Panc1 (cell line): ENCODE measurements at regions not wholly inside any gene's neighbourhood (a gene's known extent, or its start where the extent isn't known, plus 50 kb on each side); places are given as distances from the start of the nearest gene placed in this dataset.
"Not testable (repeated sequence)": the region's sequence is repeated elsewhere in the genome, so short reads cannot be mapped to it uniquely, and the experiment has no call there.

Experiments
- ATAC-seq: fragments of 200-7000 bp; cut with Tn5 transposase; 2 replicates; pipeline ENCODE4 v1.9.1; 2020; ENCODE audit warnings: mild to moderate bottlenecking, moderate library complexity
- BruUV-seq: library from RNA; stranded (reverse); fragments of 400-500 nt; replicated peaks from 2 replicates; lab custom pipeline; 2021; lab: Mats Ljungman, UMichigan
- CTCF ChIA-PET: fragments of 300-600 bp; sonication (Branson Sonifier 250); formaldehyde crosslinking; loops from one replicate; lab custom pipeline; 2022; ENCODE audit warnings: antibody characterized with exemption; lab: Charles Lee
- POLR2A ChIA-PET: fragments of 300-600 bp; sonication (Branson Sonifier 250); formaldehyde crosslinking; loops from one replicate; lab custom pipeline; 2022; ENCODE audit warnings: antibody characterized with exemption; lab: Charles Lee
- DNase-seq: peaks from one replicate; pipeline ENCODE4 v3.0.0-alpha.2; 2010; ENCODE audit warnings: low read depth, low spot score
- H3K27ac ChIP-seq: 2 replicates; pipeline ENCODE4 v1.5.1; 2011; ENCODE audit warnings: mild to moderate bottlenecking, low read length, inconsistent platforms
- H3K27me3 ChIP-seq: fragments of 200-500 bp; sonication (Bioruptor generic); 2 replicates; pipeline ENCODE4 v1.6.0; 2014; ENCODE audit warnings: low read length, inconsistent platforms; ENCODE audit not compliant: control insufficient read depth, insufficient read depth
- H3K36me3 ChIP-seq: fragments of 200-500 bp; sonication (Bioruptor generic); 2 replicates; pipeline ENCODE4 v1.5.1; 2014; ENCODE audit warnings: inconsistent platforms, mild to moderate bottlenecking, low read length, moderate library complexity; ENCODE audit not compliant: control insufficient read depth, insufficient read depth
- H3K4me1 ChIP-seq: 2 replicates; pipeline ENCODE4 v1.5.1; 2011; ENCODE audit warnings: inconsistent platforms, mild to moderate bottlenecking, low read length, moderate library complexity; ENCODE audit not compliant: control insufficient read depth, insufficient read depth
- H3K4me3 ChIP-seq, 2 experiments: 2 replicates each; pipeline ENCODE4 v1.5.1; 2011 to 2012; ENCODE audit warnings: low read depth in 2 of 2, low read length in 2 of 2, mild to moderate bottlenecking in 2 of 2, inconsistent platforms in 1 of 2, moderate library complexity in 1 of 2
- H3K9me3 ChIP-seq: fragments of 200-500 bp; sonication (Bioruptor generic); 2 replicates; pipeline ENCODE4 v1.5.1; 2014; ENCODE audit warnings: low read depth, mild to moderate bottlenecking, inconsistent platforms, low read length, moderate library complexity; ENCODE audit not compliant: control insufficient read depth, insufficient read depth
- CTCF ChIP-seq: fragments of 450-650 bp; IDR thresholded peaks from 2 replicates; pipeline ENCODE4 v1.5.1; 2017; ENCODE audit warnings: mild to moderate bottlenecking
- POLR2AphosphoS5 ChIP-seq: IDR thresholded peaks from 2 replicates; pipeline ENCODE4 v1.6.1; 2012; ENCODE audit warnings: mild to moderate bottlenecking, low read depth, low read length, moderate library complexity
- SIN3A ChIP-seq: IDR thresholded peaks from 2 replicates; pipeline ENCODE4 v1.6.1; 2012; ENCODE audit warnings: low read depth, mild to moderate bottlenecking, low read length, moderate library complexity, borderline replicate concordance; ENCODE audit not compliant: insufficient read depth
- TCF7L2 ChIP-seq: IDR thresholded peaks from 2 replicates; pipeline ENCODE4 v1.6.1; 2011; ENCODE audit warnings: mild to moderate bottlenecking, low read depth, low read length, inconsistent platforms
- in situ Hi-C: cut with HindIII; loops from 2 replicates; pipeline ENCODE4 v1.10.0; 2016; ENCODE audit warnings: low sequenced_read_pairs, low pct_unique_long_range_greater_than_20kb
- intact Hi-C: fragments of 100-400 bp; cut with micrococcal nuclease; formaldehyde crosslinking; loops from one replicate; pipeline ENCODE4 v1.10.0; 2022; ENCODE audit not compliant: unreplicated experiment
- TF ChIP-seq, protein P1 (sequence below), 2 experiments: IDR thresholded peaks; 2 replicates each; pipeline ENCODE4 v1.6.1; 2011 to 2012; ENCODE audit warnings: low read depth in 2 of 2, control low read depth in 1 of 2, low read length in 1 of 2, mild to moderate bottlenecking in 1 of 2, moderate library complexity in 1 of 2; ENCODE audit not compliant: insufficient read depth in 1 of 2

DNA sequence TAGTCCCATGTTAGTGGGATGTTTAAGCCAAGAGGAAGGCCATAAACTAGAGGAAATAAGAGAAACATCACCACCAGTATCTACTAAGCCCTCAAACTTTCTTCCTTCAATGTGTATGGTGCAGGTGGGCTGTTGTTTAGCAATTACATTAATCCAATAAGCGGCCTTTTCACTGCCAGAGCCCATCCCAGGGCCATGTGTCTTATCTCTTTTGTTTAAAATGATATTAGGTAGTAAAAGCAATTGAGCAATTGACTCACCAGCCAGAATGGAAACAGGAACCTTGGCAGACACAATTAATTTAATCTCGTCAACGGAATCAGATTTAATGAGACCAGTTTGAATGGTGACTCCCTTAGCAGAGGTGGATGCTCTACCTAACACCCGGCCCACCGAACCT is 1503.5 kb downstream of the UQCRFS1 start:
- BruUV-seq, result no TSS peak
- Histone ChIP-seq H3K27ac (no peak overlapping the region), H3K36me3 (no peaks in the 10 kb centered on the region), H3K9me3 (no peaks in the 10 kb centered on the region), H3K27me3 (no peaks in the 10 kb centered on the region), H3K4me1 (no peaks in the 10 kb centered on the region), H3K4me3 (no peak overlapping the region)
- intact Hi-C loops (no loop called here), in situ Hi-C loops (no loop called here)
- CTCF ChIA-PET, result no interaction called here
- POLR2A ChIA-PET, result no interaction called here
- ATAC-seq (no peak), DNase-seq (no peak)
- TF ChIP-seq TCF7L2, result no peak
- TF ChIP-seq, protein P1, sequence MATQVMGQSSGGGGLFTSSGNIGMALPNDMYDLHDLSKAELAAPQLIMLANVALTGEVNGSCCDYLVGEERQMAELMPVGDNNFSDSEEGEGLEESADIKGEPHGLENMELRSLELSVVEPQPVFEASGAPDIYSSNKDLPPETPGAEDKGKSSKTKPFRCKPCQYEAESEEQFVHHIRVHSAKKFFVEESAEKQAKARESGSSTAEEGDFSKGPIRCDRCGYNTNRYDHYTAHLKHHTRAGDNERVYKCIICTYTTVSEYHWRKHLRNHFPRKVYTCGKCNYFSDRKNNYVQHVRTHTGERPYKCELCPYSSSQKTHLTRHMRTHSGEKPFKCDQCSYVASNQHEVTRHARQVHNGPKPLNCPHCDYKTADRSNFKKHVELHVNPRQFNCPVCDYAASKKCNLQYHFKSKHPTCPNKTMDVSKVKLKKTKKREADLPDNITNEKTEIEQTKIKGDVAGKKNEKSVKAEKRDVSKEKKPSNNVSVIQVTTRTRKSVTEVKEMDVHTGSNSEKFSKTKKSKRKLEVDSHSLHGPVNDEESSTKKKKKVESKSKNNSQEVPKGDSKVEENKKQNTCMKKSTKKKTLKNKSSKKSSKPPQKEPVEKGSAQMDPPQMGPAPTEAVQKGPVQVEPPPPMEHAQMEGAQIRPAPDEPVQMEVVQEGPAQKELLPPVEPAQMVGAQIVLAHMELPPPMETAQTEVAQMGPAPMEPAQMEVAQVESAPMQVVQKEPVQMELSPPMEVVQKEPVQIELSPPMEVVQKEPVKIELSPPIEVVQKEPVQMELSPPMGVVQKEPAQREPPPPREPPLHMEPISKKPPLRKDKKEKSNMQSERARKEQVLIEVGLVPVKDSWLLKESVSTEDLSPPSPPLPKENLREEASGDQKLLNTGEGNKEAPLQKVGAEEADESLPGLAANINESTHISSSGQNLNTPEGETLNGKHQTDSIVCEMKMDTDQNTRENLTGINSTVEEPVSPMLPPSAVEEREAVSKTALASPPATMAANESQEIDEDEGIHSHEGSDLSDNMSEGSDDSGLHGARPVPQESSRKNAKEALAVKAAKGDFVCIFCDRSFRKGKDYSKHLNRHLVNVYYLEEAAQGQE (IDR thresholded peaks at IDR 0.05; ENCODE audit: insufficient read depth in 1 of 2, low read depth in 2 of 2, low read length in 1 of 2), result no peak
- TF ChIP-seq CTCF, result no peak

- DNase-seq, H3K4me3 ChIP-seq, ATAC-seq, intact Hi-C loops, POLR2A ChIA-PET, in situ Hi-C loops, H3K36me3 ChIP-seq, CTCF ChIA-PET, BruUV-seq, H3K27me3 ChIP-seq, H3K27ac ChIP-seq, H3K9me3 ChIP-seq, H3K4me1 ChIP-seq: not testable (repeated sequence)
Measured at GRCh38 chr19:27708986-27709385, 1504.0 kb downstream of the UQCRFS1 start.

- H3K27me3 ChIP-seq, DNase-seq: not testable (repeated sequence)
Measured at GRCh38 chr19:27707026-27707425, 1505.9 kb downstream of the UQCRFS1 start.

DNA sequence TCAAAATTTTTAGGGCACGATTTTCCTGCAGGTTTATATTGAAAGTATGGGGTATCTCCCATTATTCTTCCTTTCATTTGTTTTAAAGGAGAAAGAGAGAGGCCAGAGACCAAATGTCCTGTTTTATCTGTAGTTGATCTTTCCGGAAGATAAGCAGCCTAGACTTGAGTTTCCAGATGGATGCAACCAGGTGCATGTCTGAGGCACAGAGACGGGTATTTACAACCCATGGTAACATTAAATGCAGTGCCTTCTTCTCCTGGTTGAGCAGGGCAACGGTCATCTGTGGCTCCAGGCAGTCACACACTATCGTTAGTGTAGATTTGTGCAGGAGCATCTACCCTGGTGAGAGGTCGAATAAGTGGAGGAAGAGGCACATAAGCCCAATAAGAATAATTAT is 1507.1 kb downstream of the UQCRFS1 start:
- in situ Hi-C loops (no loop called here), intact Hi-C loops (no loop called here)
- H3K27me3 ChIP-seq, result no peaks in the 10 kb centered on the region
- ChIA-PET CTCF (no interaction called here), POLR2A (no interaction called here)
- no peak for ATAC-seq
- H3K36me3 ChIP-seq, result no peaks in the 10 kb centered on the region
- no peaks in the 10 kb centered on the region for H3K4me1 ChIP-seq
- no TSS peak for BruUV-seq
- H3K4me3 ChIP-seq, result no peak overlapping the region
- no peaks in the 10 kb centered on the region for H3K9me3 ChIP-seq
- no peak overlapping the region for H3K27ac ChIP-seq
- DNase-seq, result no peak
- TF ChIP-seq CTCF (no peak), TCF7L2 (no peak), SIN3A (no peak), POLR2AphosphoS5 (no peak)
- TF ChIP-seq, protein P1 (IDR thresholded peaks at IDR 0.05; ENCODE audit: insufficient read depth in 1 of 2, low read depth in 2 of 2, low read length in 1 of 2), result no peak

More at GRCh38 chr19:27707026-27707425, 1505.9 kb downstream of the UQCRFS1 start:
- POLR2A ChIA-PET, H3K27ac ChIP-seq, in situ Hi-C loops, CTCF ChIA-PET, ATAC-seq, H3K4me3 ChIP-seq, BruUV-seq, H3K4me1 ChIP-seq, intact Hi-C loops, H3K36me3 ChIP-seq, H3K9me3 ChIP-seq: not testable (repeated sequence)
